Activated naive CD8-positive, alpha-beta T cell treated with anti-CD3 and anti-CD28 coated beads for 36 hours (primary cell): ENCODE measurements at regions not wholly inside any gene's neighbourhood (a gene's known extent, or its start where the extent isn't known, plus 50 kb on each side); places are given as distances from the start of the nearest gene placed in this dataset.

Experiments used
- DNase-seq: peaks from one replicate; pipeline ENCODE4 v3.0.0; 2021
- H3K27ac Mint-ChIP-seq: one replicate; pipeline ENCODE4 v1.8.0; 2022; ENCODE audit warnings: mild to moderate bottlenecking, moderate library complexity, mixed read lengths
- H3K27me3 Mint-ChIP-seq: one replicate; pipeline ENCODE4 v1.8.0; 2022; ENCODE audit warnings: mild to moderate bottlenecking, mixed read lengths
- H3K36me3 Mint-ChIP-seq: one replicate; pipeline ENCODE4 v1.8.0; 2021; ENCODE audit warnings: mild to moderate bottlenecking, mixed read lengths
- H3K4me1 Mint-ChIP-seq: one replicate; pipeline ENCODE4 v1.8.0; 2021; ENCODE audit warnings: mixed read lengths
- H3K4me3 Mint-ChIP-seq: one replicate; pipeline ENCODE4 v1.8.0; 2022; ENCODE audit warnings: mild to moderate bottlenecking, moderate library complexity, mixed read lengths
- H3K9me3 Mint-ChIP-seq: one replicate; pipeline ENCODE4 v1.8.0; 2022; ENCODE audit warnings: mixed read lengths

DNA sequence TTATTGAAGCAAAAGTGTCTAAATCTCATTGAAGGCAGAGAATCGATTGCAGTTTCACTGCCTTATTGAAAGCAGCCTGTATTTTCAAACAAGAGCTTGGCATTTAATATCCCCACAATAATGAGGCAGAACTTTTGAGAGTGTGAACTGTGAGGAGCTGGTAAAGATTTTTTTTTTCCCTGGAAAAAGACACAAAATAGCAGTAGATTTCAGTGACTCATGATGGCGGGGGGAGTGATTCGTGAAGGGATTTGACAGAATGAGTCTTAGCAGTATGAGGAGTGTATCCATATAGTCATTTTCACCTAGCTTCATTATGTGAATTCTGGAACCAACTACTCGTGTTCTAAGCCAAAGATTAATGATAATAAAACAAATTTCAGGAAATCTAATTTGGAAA is 242.9 kb downstream of the ARL6IP6 start:
- H3K4me3 Mint-ChIP-seq = no peak overlapping the region
- no peaks in the 10 kb centered on the region for H3K36me3 Mint-ChIP-seq
- no peaks in the 10 kb centered on the region for H3K4me1 Mint-ChIP-seq
- no peak overlapping the region for H3K27ac Mint-ChIP-seq
- H3K27me3 Mint-ChIP-seq = no peaks in the 10 kb centered on the region
- DNase-seq = no peak
- H3K9me3 Mint-ChIP-seq = no peaks in the 10 kb centered on the region

- Mint-ChIP-seq H3K27ac (no peak overlapping the region), H3K27me3 (peaks cover 5% of the 10 kb centered on the region), H3K9me3 (no peaks in the 10 kb centered on the region), H3K4me1 (peaks cover 3% of the 10 kb centered on the region), H3K36me3 (no peaks in the 10 kb centered on the region), H3K4me3 (no peak overlapping the region)
- DNase-seq = no peak
Observed at GRCh38 chr2:152950126-152950525, 231.7 kb downstream of the ARL6IP6 start.

DNA sequence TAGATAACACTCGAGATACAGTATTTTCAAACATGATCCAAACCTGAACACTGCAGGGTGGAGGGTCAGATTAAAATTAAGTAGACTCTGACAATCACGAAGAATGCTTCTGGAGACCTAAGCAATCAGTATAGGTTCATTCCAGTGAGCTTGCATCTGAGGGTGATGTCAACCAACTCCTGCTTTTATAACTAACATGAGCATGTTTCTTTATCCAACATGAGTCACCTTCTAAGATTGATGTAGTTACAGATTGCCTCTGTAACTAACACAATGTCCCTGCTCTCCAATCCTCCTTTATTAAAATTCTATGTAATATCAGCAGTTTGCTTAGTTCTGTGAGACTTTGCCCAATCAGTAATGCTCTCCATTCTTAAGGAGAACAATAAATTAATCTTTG is 225.7 kb downstream of the ARL6IP6 start:
- H3K9me3 Mint-ChIP-seq = no peaks in the 10 kb centered on the region

DNA sequence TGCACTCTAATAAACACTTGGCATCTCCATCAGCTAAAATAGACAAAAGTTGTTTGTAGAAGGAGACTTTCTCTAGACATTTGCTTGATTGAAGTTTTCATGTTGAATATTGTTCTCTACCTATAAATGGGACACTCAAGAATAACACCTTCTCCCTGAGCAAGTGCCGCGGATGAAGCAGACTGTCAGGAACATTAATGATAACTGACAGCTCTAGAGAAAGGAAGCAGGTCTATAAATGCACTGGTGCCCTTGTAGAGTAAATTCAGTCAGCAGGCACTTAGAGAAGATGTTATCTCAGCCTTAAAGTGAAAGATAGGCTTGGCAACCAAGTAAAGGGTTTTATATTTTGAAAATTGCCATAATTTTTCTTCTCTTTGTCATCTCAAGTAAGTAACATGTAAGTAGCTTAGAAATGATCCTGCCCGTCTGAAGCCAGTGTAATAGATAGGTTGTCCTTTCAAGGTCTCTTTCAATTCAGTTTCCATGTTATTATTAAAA is 224.6 kb downstream of the ARL6IP6 start:
- Mint-ChIP-seq H3K27ac (no peak overlapping the region), H3K4me3 (no peak overlapping the region), H3K9me3 (peaks cover 6% of the 10 kb centered on the region), H3K36me3 (no peaks in the 10 kb centered on the region), H3K4me1 (peaks cover 3% of the 10 kb centered on the region), H3K27me3 (no peaks in the 10 kb centered on the region)
- DNase-seq = no peak

More for the DNA sequence above, 225.7 kb downstream of the ARL6IP6 start:
- no peaks in the 10 kb centered on the region for H3K27me3 Mint-ChIP-seq
- no peaks in the 10 kb centered on the region for H3K36me3 Mint-ChIP-seq
- DNase-seq = no peak
- H3K27ac Mint-ChIP-seq = no peak overlapping the region
- H3K4me3 Mint-ChIP-seq = no peak overlapping the region
- peaks cover 3% of the 10 kb centered on the region for H3K4me1 Mint-ChIP-seq

DNA sequence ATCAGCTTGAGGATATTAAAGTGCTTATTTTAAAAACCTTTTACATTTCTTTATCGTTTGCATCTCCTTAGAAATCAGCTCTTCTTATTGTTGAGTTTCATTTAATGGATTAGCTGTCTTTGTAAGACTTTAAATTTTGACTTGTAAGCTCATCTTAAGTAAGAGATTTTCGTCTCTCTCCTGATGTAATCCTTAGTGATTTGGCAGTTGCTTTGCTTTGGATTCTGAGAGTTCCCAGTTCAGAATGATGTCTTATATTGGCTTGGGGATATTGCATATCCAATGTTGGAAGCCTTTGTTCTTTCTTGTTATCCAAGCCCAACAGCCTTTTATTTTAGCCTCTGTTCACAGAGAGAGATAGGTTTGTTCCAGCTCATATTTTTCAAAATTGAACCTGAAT is 212.1 kb downstream of the ARL6IP6 start:
- H3K27ac Mint-ChIP-seq = no peak overlapping the region
- H3K36me3 Mint-ChIP-seq = no peaks in the 10 kb centered on the region

GRCh38 chr2:152929628-152930027 is 211.2 kb downstream of the ARL6IP6 start:
- H3K27ac Mint-ChIP-seq = no peak overlapping the region
- H3K4me1 Mint-ChIP-seq = no peaks in the 10 kb centered on the region

More for the DNA sequence above, 212.1 kb downstream of the ARL6IP6 start:
- H3K4me3 Mint-ChIP-seq = no peak overlapping the region
- DNase-seq = no peak
- H3K27me3 Mint-ChIP-seq = peaks cover 7% of the 10 kb centered on the region
- no peaks in the 10 kb centered on the region for H3K4me1 Mint-ChIP-seq
- H3K9me3 Mint-ChIP-seq = no peaks in the 10 kb centered on the region

DNA sequence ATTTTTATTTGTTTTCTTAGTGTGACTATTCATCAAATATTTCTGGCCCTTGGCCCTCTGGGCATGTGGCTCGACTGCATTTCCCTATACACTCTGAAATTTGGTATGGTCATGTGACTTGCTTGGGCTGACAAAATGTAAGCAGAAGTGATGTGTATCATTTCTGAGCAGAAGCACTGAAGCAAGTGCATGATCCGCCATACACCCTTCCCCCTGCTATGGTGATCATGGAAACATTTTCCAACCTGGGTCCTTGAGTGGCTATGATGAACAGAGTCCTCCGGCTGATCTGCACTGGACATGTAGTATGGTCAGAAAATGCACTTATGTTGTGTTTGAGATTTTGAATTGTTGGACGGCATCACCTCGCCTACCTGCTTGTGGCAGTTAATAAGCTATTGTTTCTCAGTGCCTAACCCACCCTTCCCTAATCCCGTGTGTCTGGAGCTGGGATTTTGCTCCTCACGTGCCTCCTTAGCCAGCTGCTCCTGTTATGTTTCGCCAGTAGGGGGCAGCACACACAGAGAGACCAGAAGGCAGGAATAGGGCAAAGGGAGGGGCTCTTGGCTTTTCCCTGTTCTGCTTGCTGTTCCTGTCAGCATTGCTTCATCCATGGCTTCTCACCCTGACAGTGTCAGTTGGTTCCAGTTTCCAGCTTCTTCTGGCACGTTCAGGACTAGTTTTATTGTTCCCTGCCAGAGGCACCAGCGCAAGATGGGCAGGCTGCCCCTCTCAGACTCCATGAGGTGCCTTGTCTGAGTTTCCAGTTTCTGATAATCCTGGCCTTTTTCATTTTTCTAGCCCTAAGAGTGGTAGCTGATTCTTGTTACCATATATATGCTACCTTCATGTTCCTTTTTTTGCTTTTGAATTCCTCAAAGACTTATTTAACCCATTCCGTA is 207.4 kb downstream of the ARL6IP6 start:
- Mint-ChIP-seq H3K27me3 (peaks cover 11% of the 10 kb centered on the region), H3K27ac (no peak overlapping the region), H3K4me1 (no peaks in the 10 kb centered on the region), H3K9me3 (no peaks in the 10 kb centered on the region), H3K4me3 (no peak overlapping the region), H3K36me3 (no peaks in the 10 kb centered on the region)
- DNase-seq = peak; percentile 29

More at GRCh38 chr2:152929628-152930027, 211.2 kb downstream of the ARL6IP6 start:
- DNase-seq = no peak
- H3K9me3 Mint-ChIP-seq = no peaks in the 10 kb centered on the region
- no peak overlapping the region for H3K4me3 Mint-ChIP-seq
- H3K27me3 Mint-ChIP-seq = peaks cover 8% of the 10 kb centered on the region
- no peaks in the 10 kb centered on the region for H3K36me3 Mint-ChIP-seq

- Mint-ChIP-seq H3K4me3 (no peak overlapping the region), H3K9me3 (no peaks in the 10 kb centered on the region), H3K27ac (no peak overlapping the region), H3K36me3 (no peaks in the 10 kb centered on the region), H3K27me3 (peaks cover 11% of the 10 kb centered on the region), H3K4me1 (no peaks in the 10 kb centered on the region)
- no peak for DNase-seq
Observed at GRCh38 chr2:152924722-152925121, 206.3 kb downstream of the ARL6IP6 start.

- Mint-ChIP-seq H3K36me3 (no peaks in the 10 kb centered on the region), H3K9me3 (no peaks in the 10 kb centered on the region), H3K27ac (no peak overlapping the region), H3K4me1 (no peaks in the 10 kb centered on the region), H3K4me3 (no peak overlapping the region), H3K27me3 (peaks cover 11% of the 10 kb centered on the region)
- DNase-seq = no peak
Observed at GRCh38 chr2:152924219-152924618, 205.8 kb downstream of the ARL6IP6 start.

DNA sequence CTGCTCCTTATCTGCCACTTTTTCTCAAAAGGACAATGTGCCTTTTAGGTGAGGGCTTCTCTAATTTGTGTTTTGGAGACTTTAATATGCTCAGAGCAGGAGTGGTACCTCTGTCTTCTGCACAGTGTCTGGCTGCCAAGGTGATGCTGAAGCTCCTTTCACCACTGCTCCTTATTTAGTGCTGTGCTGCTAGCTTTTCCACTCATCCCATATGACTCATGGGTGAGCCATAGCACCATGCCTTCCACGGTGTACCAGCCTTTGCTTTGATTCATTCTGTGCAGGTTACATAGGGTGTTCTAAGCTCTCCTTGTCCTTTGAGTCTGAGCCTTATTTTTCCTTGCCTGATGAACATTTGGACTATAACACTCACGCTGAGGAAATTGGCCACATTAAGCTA is 202.4 kb downstream of the ARL6IP6 start:
- DNase-seq = no peak
- Mint-ChIP-seq H3K9me3 (no peaks in the 10 kb centered on the region), H3K4me3 (no peak overlapping the region), H3K27me3 (peaks cover 7% of the 10 kb centered on the region), H3K4me1 (no peaks in the 10 kb centered on the region), H3K27ac (no peak overlapping the region), H3K36me3 (no peaks in the 10 kb centered on the region)

DNA sequence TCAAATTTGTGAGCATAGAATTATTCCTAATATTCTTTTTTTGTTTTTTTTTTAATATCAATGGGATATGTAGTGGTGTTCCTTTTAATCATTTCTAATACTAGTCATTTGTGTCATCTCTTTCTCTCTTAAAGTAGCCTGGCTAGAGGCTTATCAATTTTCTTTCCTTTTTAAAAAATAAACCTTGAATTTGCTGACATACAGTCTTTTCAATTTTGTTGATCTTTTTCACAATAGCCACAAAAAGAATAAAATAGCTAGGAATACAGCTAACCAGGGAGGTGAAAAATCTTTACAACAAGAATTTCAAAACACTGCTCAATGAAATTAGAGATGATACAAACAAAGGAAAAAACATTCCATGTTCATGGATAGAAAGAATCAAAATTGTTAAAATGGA is 192.6 kb downstream of the ARL6IP6 start:
- no peak for DNase-seq
- no peak overlapping the region for H3K27ac Mint-ChIP-seq
- H3K9me3 Mint-ChIP-seq = no peaks in the 10 kb centered on the region
- H3K27me3 Mint-ChIP-seq = no peaks in the 10 kb centered on the region
- no peak overlapping the region for H3K4me3 Mint-ChIP-seq
- no peaks in the 10 kb centered on the region for H3K4me1 Mint-ChIP-seq
- no peaks in the 10 kb centered on the region for H3K36me3 Mint-ChIP-seq

GRCh38 chr2:152907046-152907445 is 188.6 kb downstream of the ARL6IP6 start:
- Mint-ChIP-seq H3K9me3 (no peaks in the 10 kb centered on the region), H3K27me3 (peaks cover 3% of the 10 kb centered on the region), H3K4me3 (no peak overlapping the region), H3K36me3 (no peaks in the 10 kb centered on the region), H3K4me1 (no peaks in the 10 kb centered on the region), H3K27ac (no peak overlapping the region)
- no peak for DNase-seq

GRCh38 chr2:152894051-152894450 is 175.6 kb downstream of the ARL6IP6 start:
- Mint-ChIP-seq H3K9me3 (peaks cover 2% of the 10 kb centered on the region), H3K27me3 (peaks cover 10% of the 10 kb centered on the region), H3K4me1 (no peaks in the 10 kb centered on the region), H3K4me3 (no peak overlapping the region), H3K27ac (no peak overlapping the region), H3K36me3 (no peaks in the 10 kb centered on the region)
- DNase-seq = no peak

DNA sequence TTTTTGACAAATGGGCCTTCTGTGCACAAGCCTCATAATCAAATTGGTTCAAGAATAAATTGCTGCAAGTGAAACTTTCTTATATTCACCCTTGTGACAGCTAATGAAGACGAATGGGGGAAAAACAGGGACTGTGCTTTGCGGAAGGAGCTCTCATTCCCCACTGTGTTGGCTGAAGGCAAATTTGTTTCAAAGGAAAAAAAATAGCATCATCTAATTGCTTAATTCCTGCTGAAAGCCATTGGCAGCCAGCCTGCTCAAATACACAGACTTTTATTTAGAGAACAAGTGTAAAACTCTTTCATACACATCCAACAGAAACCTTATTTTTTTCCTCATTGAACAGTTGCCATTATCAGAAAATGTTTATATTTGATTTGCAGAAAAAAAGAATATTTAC is 172.3 kb downstream of the ARL6IP6 start:
- no peak for DNase-seq
- Mint-ChIP-seq H3K4me1 (no peaks in the 10 kb centered on the region), H3K36me3 (no peaks in the 10 kb centered on the region), H3K4me3 (no peak overlapping the region), H3K9me3 (no peaks in the 10 kb centered on the region), H3K27ac (no peak overlapping the region), H3K27me3 (peaks cover 4% of the 10 kb centered on the region)

DNA sequence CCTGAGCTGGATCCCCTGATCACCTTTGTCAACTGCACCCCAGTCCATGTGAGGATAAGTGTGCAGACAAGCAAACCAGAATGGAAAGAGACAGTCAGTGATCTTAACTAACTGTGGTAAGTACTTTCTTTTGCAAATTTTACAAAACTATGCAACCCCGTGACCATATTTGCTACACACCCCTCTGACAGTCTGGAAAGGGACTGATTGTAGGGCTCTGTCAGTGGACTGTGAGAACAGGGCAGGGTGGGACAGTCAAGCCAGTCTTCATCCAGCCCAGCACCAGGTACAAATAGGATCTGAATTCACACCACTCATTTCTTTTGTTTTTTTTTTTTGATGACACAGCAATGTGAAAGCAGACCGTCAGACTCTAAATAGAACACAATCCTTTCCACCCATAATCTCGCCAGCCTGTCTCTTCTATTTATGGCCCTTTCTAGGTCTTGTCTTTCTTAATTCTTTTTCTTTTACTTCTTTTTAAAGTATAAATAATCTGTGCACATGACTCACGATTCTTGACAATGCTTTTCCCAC is 165.6 kb downstream of the ARL6IP6 start:
- Mint-ChIP-seq H3K27ac (no peak overlapping the region), H3K4me1 (no peaks in the 10 kb centered on the region), H3K4me3 (no peak overlapping the region), H3K9me3 (peaks cover 3% of the 10 kb centered on the region), H3K36me3 (no peaks in the 10 kb centered on the region), H3K27me3 (no peaks in the 10 kb centered on the region)
- DNase-seq = no peak

DNA sequence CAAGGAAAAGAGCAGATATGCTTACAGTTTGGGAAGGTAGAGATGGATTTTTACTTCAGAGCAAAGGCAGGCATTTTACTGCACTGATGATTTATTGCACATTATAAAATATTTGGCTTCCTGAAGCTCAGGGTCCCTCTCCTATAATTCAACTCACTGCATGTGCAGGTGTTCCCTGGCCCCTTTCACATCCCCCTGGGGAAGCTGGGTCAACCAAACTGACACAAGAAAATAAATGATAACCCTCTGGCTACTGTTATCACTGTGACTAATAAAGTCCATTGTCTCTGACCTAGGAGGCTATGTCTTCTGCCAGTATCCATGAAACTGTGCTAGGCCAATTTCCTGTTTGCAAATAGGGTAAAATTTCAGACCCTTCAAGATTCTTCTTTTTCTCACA is 163.1 kb downstream of the ARL6IP6 start:
- H3K27me3 Mint-ChIP-seq = no peaks in the 10 kb centered on the region
- DNase-seq = no peak
- peaks cover 3% of the 10 kb centered on the region for H3K9me3 Mint-ChIP-seq
- no peak overlapping the region for H3K27ac Mint-ChIP-seq
- H3K4me1 Mint-ChIP-seq = no peaks in the 10 kb centered on the region
- no peaks in the 10 kb centered on the region for H3K36me3 Mint-ChIP-seq
- H3K4me3 Mint-ChIP-seq = no peak overlapping the region
